ENCODE measurements at regions not wholly inside any gene's neighbourhood (a gene's known extent, or its start where the extent isn't known, plus 50 kb on each side); places are given as distances from the start of the nearest gene placed in this dataset.

- Histone ChIP-seq H3K4me3 (no peak overlapping the region), H2AFZ (ENCODE audit: control insufficient read depth, low read depth, low read length) (no peak overlapping the region), H3K27ac (ENCODE audit: control insufficient read depth, insufficient read depth) (no peak overlapping the region), H3K36me3 (ENCODE audit: control insufficient read depth in 2 of 2, insufficient read depth in 2 of 2, low read length in 1 of 2) (no peaks in the 10 kb centered on the region), H3K4me1 (ENCODE audit: control insufficient read depth, insufficient read depth, low read length) (no peaks in the 10 kb centered on the region), H3K4me2 (ENCODE audit: control insufficient read depth, insufficient read depth) (no peak overlapping the region), H3K9ac (ENCODE audit: control insufficient read depth, insufficient read depth, low read length) (no peak overlapping the region), H3K27me3 (replicated peaks in 1 of 2; ENCODE audit: control insufficient read depth in 2 of 2, insufficient read depth in 2 of 2, low read length in 1 of 2) (no peaks in the 10 kb centered on the region), H4K20me1 (ENCODE audit: control insufficient read depth, insufficient read depth) (no peaks in the 10 kb centered on the region), H3K9me3 (replicated peaks; ENCODE audit: control insufficient read depth, insufficient read depth, low read length) (no peaks in the 10 kb centered on the region), H3K79me2 (ENCODE audit: control insufficient read depth, insufficient read depth, low read length) (no peaks in the 10 kb centered on the region)
- BruUV-seq (replicated peaks): no TSS peak
- ChIA-PET POLR2A (interaction anchor here (0.6 kb wide), 1 partner anchor 1919 kb away, joined by 4 read pairs; no protein-coding TSS in a partner anchor), RAD21 (ENCODE audit: unreplicated experiment) (no interaction called here), CTCF (no interaction called here), SMC1A (ENCODE audit: uncharacterized antibody, unreplicated experiment) (no interaction called here)
- ATAC-seq: no peak
- DNase-seq (ENCODE audit: low read depth, low spot score): no peak
- in situ Hi-C loops (cut with MboI) (no loop called here), intact Hi-C loops (cut with micrococcal nuclease; ENCODE audit: unreplicated experiment) (no loop called here)
- TF ChIP-seq TAF1 (IDR thresholded peaks at IDR 0.05; ENCODE audit: borderline replicate concordance, low read depth, low read length) (no peak), KDM1A (IDR thresholded peaks at IDR 0.05; ENCODE audit: borderline replicate concordance) (no peak), ZNF207 (IDR thresholded peaks at IDR 0.05; ENCODE audit: borderline replicate concordance) (no peak), RB1 (IDR thresholded peaks at IDR 0.05; ENCODE audit: borderline replicate concordance) (no peak), BMI1 (IDR thresholded peaks at IDR 0.05; ENCODE audit: borderline replicate concordance) (no peak), ZNF24 (IDR thresholded peaks at IDR 0.05) (no peak), TCF7 (IDR thresholded peaks at IDR 0.05; ENCODE audit: borderline replicate concordance) (no peak), IRF4 (IDR thresholded peaks at IDR 0.05; ENCODE audit: low read depth, low read length) (no peak), SRF (IDR thresholded peaks at IDR 0.05; ENCODE audit: low read depth in 2 of 2, low read length in 2 of 2) (no peak)
- no peak for FAIRE-seq
Observed at GRCh38 chr10:28879246-28879645, 201.9 kb downstream of the BAMBI start.

- ATAC-seq (no peak), DNase-seq (ENCODE audit: low read depth, low spot score) (no peak), FAIRE-seq (no peak)
- H3K4me2 ChIP-seq (ENCODE audit: control insufficient read depth, insufficient read depth): no peak overlapping the region
- no peaks in the 10 kb centered on the region for H3K9me3 ChIP-seq (replicated peaks; ENCODE audit: control insufficient read depth, insufficient read depth, low read length)
- BruUV-seq (replicated peaks): no TSS peak
- intact Hi-C loops (cut with micrococcal nuclease; ENCODE audit: unreplicated experiment) (no loop called here), in situ Hi-C loops (cut with MboI) (no loop called here)
- H3K4me1 ChIP-seq (ENCODE audit: control insufficient read depth, insufficient read depth, low read length): no peaks in the 10 kb centered on the region
- no peaks in the 10 kb centered on the region for H3K27me3 ChIP-seq (replicated peaks in 1 of 2; ENCODE audit: control insufficient read depth in 2 of 2, insufficient read depth in 2 of 2, low read length in 1 of 2)
- H3K4me3 ChIP-seq: no peak overlapping the region
- ChIA-PET SMC1A (ENCODE audit: uncharacterized antibody, unreplicated experiment) (interaction anchor here (0.6 kb wide), 1 partner anchor 250 kb away, joined by 3 read pairs; no protein-coding TSS in a partner anchor), RAD21 (ENCODE audit: unreplicated experiment) (no interaction called here), POLR2A (no interaction called here), CTCF (no interaction called here)
- no peaks in the 10 kb centered on the region for H3K36me3 ChIP-seq (ENCODE audit: control insufficient read depth in 2 of 2, insufficient read depth in 2 of 2, low read length in 1 of 2)
- H3K79me2 ChIP-seq (ENCODE audit: control insufficient read depth, insufficient read depth, low read length): no peaks in the 10 kb centered on the region
- WGBS (ENCODE audit: insufficient coverage, insufficient replicate concordance, low lambda C conversion rate, missing lambda C conversion rate): 50% methylated on average over 16 of the region's 16 CpGs
- no peak overlapping the region for H3K27ac ChIP-seq (ENCODE audit: control insufficient read depth, insufficient read depth)
- no peak overlapping the region for H3K9ac ChIP-seq (ENCODE audit: control insufficient read depth, insufficient read depth, low read length)
- no peaks in the 10 kb centered on the region for H4K20me1 ChIP-seq (ENCODE audit: control insufficient read depth, insufficient read depth)
- H2AFZ ChIP-seq (ENCODE audit: control insufficient read depth, low read depth, low read length): no peak overlapping the region
- TF ChIP-seq ZBTB40 (IDR thresholded peaks at IDR 0.05; ENCODE audit: borderline replicate concordance) (no peak), EZH2 (IDR thresholded peaks at IDR 0.05; ENCODE audit: borderline replicate concordance, control insufficient read depth, low read depth, low read length) (no peak), PBX3 (IDR thresholded peaks at IDR 0.05; ENCODE audit: insufficient replicate concordance, low read depth, low read length) (no peak), LARP7 (IDR thresholded peaks at IDR 0.05) (no peak), STAT3 (IDR thresholded peaks at IDR 0.05; ENCODE audit: low read depth, low read length) (no peak)
Observed at GRCh38 chr10:28879875-28880682, 202.8 kb downstream of the BAMBI start.

Measured in GM12878 (cell line).